ENCODE measurements at regions not wholly inside any gene's neighbourhood (a gene's known extent, or its start where the extent isn't known, plus 50 kb on each side); places are given as distances from the start of the nearest gene placed in this dataset.

DNA sequence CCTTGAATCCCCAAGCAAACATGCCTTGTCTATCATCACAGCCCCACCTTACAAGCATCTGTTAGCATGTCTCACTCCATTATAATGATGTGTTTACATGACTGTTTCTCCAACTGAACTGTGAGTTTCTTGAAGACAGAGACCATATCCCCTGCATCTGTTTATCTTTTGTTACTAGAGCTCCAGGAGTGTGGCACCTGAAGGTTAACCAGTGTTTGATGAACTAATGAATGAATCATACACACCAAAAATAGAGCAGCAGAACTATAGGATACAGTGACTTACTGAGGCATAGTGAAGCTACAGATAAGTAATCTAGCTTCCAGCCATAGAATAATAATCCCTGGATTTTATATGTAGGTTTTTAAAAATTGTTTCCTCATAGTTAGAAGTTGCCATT is 331.0 kb downstream of the PCDH7 start:
- ChIA-PET CTCF (no interaction called here), POLR2A (no interaction called here)
- H3K9me3 ChIP-seq: no peaks in the 10 kb centered on the region
- no peak overlapping the region for H3K27ac ChIP-seq
- TF ChIP-seq FOXS1 (CRISPR knock-in tag; IDR thresholded peaks at IDR 0.05) (no peak), ZC3H11A (IDR thresholded peaks at IDR 0.05) (no peak), MYC (IDR thresholded peaks at IDR 0.05; ENCODE audit: borderline replicate concordance, low read length) (no peak), CEBPB (IDR thresholded peaks at IDR 0.05) (no peak), NPAS2 (CRISPR knock-in tag; IDR thresholded peaks at IDR 0.05; ENCODE audit: borderline replicate concordance) (no peak), RCOR1 (IDR thresholded peaks at IDR 0.05; ENCODE audit: low read depth, low read length) (no peak), KDM1A (IDR thresholded peaks at IDR 0.05; ENCODE audit: low read depth) (no peak), HDAC2 (IDR thresholded peaks at IDR 0.05) (no peak), SREBF2 (IDR thresholded peaks at IDR 0.05) (no peak)
- no peak for DNase-seq (ENCODE audit: low read depth in 1 of 2, low spot score in 1 of 2)
- no peak overlapping the region for H3K4me3 ChIP-seq
- H3K4me2 ChIP-seq: no peak overlapping the region
- no peak for FAIRE-seq
- H3K4me1 ChIP-seq: no peaks in the 10 kb centered on the region
- ATAC-seq: no peak

DNA sequence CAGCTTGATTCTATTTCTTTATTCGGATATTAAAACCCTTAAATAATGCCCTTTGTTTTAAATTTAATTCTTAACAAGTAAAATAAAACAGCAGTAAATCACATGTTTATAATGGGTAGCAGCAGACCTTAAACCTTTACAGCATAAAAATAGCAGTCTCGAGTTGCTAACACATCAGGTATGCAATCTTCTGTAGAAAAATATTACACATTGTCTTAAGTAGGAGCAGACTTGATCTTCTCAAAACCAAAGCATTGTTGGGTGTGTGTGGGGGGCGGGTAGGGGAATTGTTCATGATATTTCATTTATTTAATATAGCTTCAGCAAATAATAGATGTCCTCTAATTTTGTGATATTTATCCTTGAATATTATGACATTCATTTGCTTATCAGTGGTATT is 331.4 kb downstream of the PCDH7 start:
- Histone ChIP-seq H3K4me2 (no peak overlapping the region), H3K4me3 (no peak overlapping the region), H3K4me1 (no peaks in the 10 kb centered on the region), H3K9me3 (no peaks in the 10 kb centered on the region), H3K27ac (no peak overlapping the region)
- WGBS (ENCODE audit: missing lambda C conversion rate): 2% methylated on average over 3 of the region's 3 CpGs
- FAIRE-seq (no peak), DNase-seq (ENCODE audit: low read depth in 1 of 2, low spot score in 1 of 2) (no peak), ATAC-seq (no peak)
- ChIA-PET POLR2A (no interaction called here), CTCF (no interaction called here)
- TF ChIP-seq HDAC2 (IDR thresholded peaks at IDR 0.05): no peak
- TF ChIP-seq NR3C1 (IDR thresholded peaks at IDR 0.05): no peak
- no peak for TF ChIP-seq REST (IDR thresholded peaks at IDR 0.05)
- no peak for TF ChIP-seq CHD2 (IDR thresholded peaks at IDR 0.05; ENCODE audit: low read length, partially characterized antibody)
- TF ChIP-seq, protein P1, sequence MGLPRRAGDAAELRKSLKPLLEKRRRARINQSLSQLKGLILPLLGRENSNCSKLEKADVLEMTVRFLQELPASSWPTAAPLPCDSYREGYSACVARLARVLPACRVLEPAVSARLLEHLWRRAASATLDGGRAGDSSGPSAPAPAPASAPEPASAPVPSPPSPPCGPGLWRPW (IDR thresholded peaks at IDR 0.05): no peak
- TF ChIP-seq RAD21 (conservative IDR thresholded peaks at IDR 0.05 in 1 of 2, IDR thresholded peaks at IDR 0.05 in 1 of 2): no peak
- no peak for TF ChIP-seq ESRRA (IDR thresholded peaks at IDR 0.05; ENCODE audit: borderline replicate concordance, low read length)
- no peak for TF ChIP-seq KDM5A (IDR thresholded peaks at IDR 0.05)
- TF ChIP-seq RFX5 (IDR thresholded peaks at IDR 0.05): no peak
- TF ChIP-seq BCL3 (IDR thresholded peaks at IDR 0.05): no peak
- TF ChIP-seq RARB (CRISPR knock-in tag; IDR thresholded peaks at IDR 0.05): no peak

DNA sequence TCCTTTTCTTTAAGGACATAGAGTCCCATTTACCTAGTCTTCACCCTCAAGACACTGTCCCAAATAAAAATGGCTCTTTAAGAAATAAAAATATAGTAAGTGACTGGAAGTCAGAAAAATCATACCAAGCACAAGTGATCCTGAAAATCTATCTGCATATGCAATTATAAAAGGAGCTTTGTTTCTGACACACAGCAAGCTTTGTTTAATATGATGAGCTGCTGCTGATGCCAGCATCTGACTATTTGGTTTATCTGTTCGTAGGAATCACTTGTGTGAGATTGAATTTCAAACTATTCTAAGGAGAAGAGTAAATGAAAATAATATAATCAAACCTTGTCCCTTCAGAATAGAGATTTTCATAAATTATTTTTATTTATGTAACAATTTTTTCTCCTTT is 332.4 kb downstream of the PCDH7 start:
- H3K4me1 ChIP-seq: no peaks in the 10 kb centered on the region
- H3K27ac ChIP-seq: no peak overlapping the region
- H3K9me3 ChIP-seq: no peaks in the 10 kb centered on the region
- H3K4me2 ChIP-seq: no peak overlapping the region
- ATAC-seq (no peak), DNase-seq (ENCODE audit: low read depth in 1 of 2, low spot score in 1 of 2) (no peak), FAIRE-seq (no peak)
- H3K4me3 ChIP-seq: no peak overlapping the region
- ChIA-PET CTCF (no interaction called here), POLR2A (no interaction called here)
- 8% methylated on average over 1 of the region's 1 CpG for WGBS (ENCODE audit: missing lambda C conversion rate)
- TF ChIP-seq MAZ (IDR thresholded peaks at IDR 0.05; ENCODE audit: borderline replicate concordance, low read depth, low read length): no peak
- no peak for TF ChIP-seq EP300 (IDR thresholded peaks at IDR 0.05)
- TF ChIP-seq TP53 (CRISPR knock-in tag; IDR thresholded peaks at IDR 0.05): no peak
- TF ChIP-seq EHF (CRISPR knock-in tag; IDR thresholded peaks at IDR 0.05): no peak
- no peak for TF ChIP-seq BCL3 (IDR thresholded peaks at IDR 0.05)
- no peak for TF ChIP-seq HOXB13 (CRISPR knock-in tag; IDR thresholded peaks at IDR 0.05; ENCODE audit: low read depth)
- TF ChIP-seq SREBF2 (IDR thresholded peaks at IDR 0.05): no peak
- TF ChIP-seq RAD21 (conservative IDR thresholded peaks at IDR 0.05 in 1 of 2, IDR thresholded peaks at IDR 0.05 in 1 of 2): no peak
- TF ChIP-seq NPAS2 (CRISPR knock-in tag; IDR thresholded peaks at IDR 0.05; ENCODE audit: borderline replicate concordance): no peak
- TF ChIP-seq MAX (IDR thresholded peaks at IDR 0.05): no peak
- TF ChIP-seq CBX8 (IDR thresholded peaks at IDR 0.05): no peak
- TF ChIP-seq ZSCAN20 (CRISPR knock-in tag; IDR thresholded peaks at IDR 0.05): no peak
- no peak for TF ChIP-seq ZNF302 (CRISPR knock-in tag; IDR thresholded peaks at IDR 0.05)
- TF ChIP-seq HOXA7 (CRISPR knock-in tag; IDR thresholded peaks at IDR 0.05): no peak
- no peak for TF ChIP-seq GATA3 (IDR thresholded peaks at IDR 0.05; ENCODE audit: borderline replicate concordance)
